Endothelial cell of umbilical vein (primary cell): ENCODE measurements at regions not wholly inside any gene's neighbourhood (a gene's known extent, or its start where the extent isn't known, plus 50 kb on each side); places are given as distances from the start of the nearest gene placed in this dataset.

Experiments
- BruUV-seq: library from RNA; stranded (reverse); fragments of 400-500 nt; replicated peaks from 2 replicates; lab custom pipeline; 2021; lab: Mats Ljungman, UMichigan
- CTCF ChIA-PET: fragments of 300-600, 350-600 bp; sonication (Branson Sonifier 250); formaldehyde crosslinking; loops from one replicate; lab custom pipeline; 2021; ENCODE audit warnings: antibody characterized with exemption, inconsistent platforms; lab: Charles Lee
- POLR2A ChIA-PET: fragments of 300-600, 350-600 bp; sonication (Branson Sonifier 250); formaldehyde crosslinking; loops from one replicate; lab custom pipeline; 2021; ENCODE audit warnings: antibody characterized with exemption, inconsistent platforms; lab: Charles Lee
- DNase-seq: peaks from one replicate; pipeline ENCODE4 v3.0.0-alpha.2; 2011; ENCODE audit warnings: low read depth, low spot score
- FAIRE-seq: peaks from 2 replicates; lab custom pipeline; 2011; peaks lifted over from hg19 to GRCh38; lab: Jason Lieb, UNC
- H2AFZ ChIP-seq: 2 replicates; pipeline ENCODE4 v1.6.0; 2012; ENCODE audit warnings: low read depth, low read length, control low read depth, inconsistent platforms
- H3K27ac ChIP-seq: 2 replicates; pipeline ENCODE4 v1.5.1; 2011; ENCODE audit warnings: low read depth, mild to moderate bottlenecking, control low read depth, low read length, moderate library complexity; ENCODE audit not compliant: insufficient read depth
- H3K27me3 ChIP-seq, 2 experiments: 2 replicates each; pipeline versions ENCODE4 v1.6.0 to v1.6.1; 2011; ENCODE audit warnings: low read length in 2 of 2, mixed read lengths in 1 of 2; ENCODE audit not compliant: control insufficient read depth in 2 of 2, insufficient read depth in 2 of 2
- H3K36me3 ChIP-seq, 2 experiments: 2 replicates in 1 of 2; 3 replicates in 1 of 2; pipeline ENCODE4 v1.5.1; 2011; ENCODE audit warnings: low read length in 2 of 2, mild to moderate bottlenecking in 1 of 2, moderate library complexity in 1 of 2; ENCODE audit not compliant: control insufficient read depth in 2 of 2, insufficient read depth in 2 of 2; ENCODE audit errors: extremely low read depth in 1 of 2
- H3K4me1 ChIP-seq: 3 replicates; pipeline ENCODE4 v1.5.1; 2011; ENCODE audit warnings: mild to moderate bottlenecking, low read length; ENCODE audit not compliant: control insufficient read depth, insufficient read depth; ENCODE audit errors: extremely low read depth
- H3K4me2 ChIP-seq: 2 replicates; pipeline ENCODE4 v1.6.1; 2011; ENCODE audit warnings: low read length, control low read depth, mixed read lengths; ENCODE audit not compliant: insufficient read depth
- H3K4me3 ChIP-seq, 3 experiments: fragments of 200-600 bp in 1 of 3; sonication (generic), shearing (Covaris generic) in 1 of 3; replicated peaks in 1 of 3; 2 replicates each; pipeline ENCODE4 v1.5.1; 2011 to 2016; ENCODE audit warnings: control low read depth in 3 of 3, low read length in 3 of 3, mild to moderate bottlenecking in 2 of 3, inconsistent platforms in 1 of 3, low read depth in 1 of 3, moderate library complexity in 1 of 3; ENCODE audit not compliant: insufficient read depth in 1 of 3
- H3K79me2 ChIP-seq: 2 replicates; pipeline ENCODE4 v1.6.0; 2012; ENCODE audit warnings: low read length, inconsistent platforms; ENCODE audit not compliant: control insufficient read depth, insufficient read depth
- H3K9ac ChIP-seq: replicated peaks from 2 replicates; pipeline ENCODE3; 2011; ENCODE audit warnings: low read length, control low read depth; ENCODE audit not compliant: insufficient read depth; ENCODE audit errors: extremely low read depth
- H3K9me1 ChIP-seq: replicated peaks from 3 replicates; pipeline ENCODE4 v1.6.0; 2011; ENCODE audit warnings: mild to moderate bottlenecking, low read length; ENCODE audit not compliant: control insufficient read depth, insufficient read depth; ENCODE audit errors: extremely low read depth
- H3K9me3 ChIP-seq: replicated peaks from 2 replicates; pipeline ENCODE4 v1.5.1; 2012; ENCODE audit warnings: low read length, inconsistent platforms; ENCODE audit not compliant: control insufficient read depth, insufficient read depth
- H4K20me1 ChIP-seq: replicated peaks from 2 replicates; pipeline ENCODE3; 2011; ENCODE audit warnings: mild to moderate bottlenecking, low read length; ENCODE audit not compliant: control insufficient read depth, insufficient read depth; ENCODE audit errors: extremely low read depth
- EZH2 ChIP-seq: IDR thresholded peaks from 2 replicates; pipeline ENCODE4 v1.6.1; 2012; ENCODE audit warnings: borderline replicate concordance, low read depth, mild to moderate bottlenecking, moderate library complexity, low read length, inconsistent platforms; ENCODE audit not compliant: severe bottlenecking
- FOS ChIP-seq: IDR thresholded peaks from 2 replicates; pipeline ENCODE4 v1.6.1; 2011; ENCODE audit warnings: mild to moderate bottlenecking, low read length, moderate library complexity, borderline replicate concordance; ENCODE audit not compliant: insufficient read depth
- GATA2 ChIP-seq: IDR thresholded peaks from 2 replicates; pipeline ENCODE4 v1.7.0; 2011; ENCODE audit warnings: low read depth, mild to moderate bottlenecking, moderate library complexity, mixed read lengths, low read length; ENCODE audit not compliant: insufficient read length, insufficient read depth
- JUN ChIP-seq: IDR thresholded peaks from 2 replicates; pipeline ENCODE4 v1.6.1; 2011; ENCODE audit warnings: borderline replicate concordance, low read depth; ENCODE audit not compliant: insufficient read length, insufficient read depth
- MYC ChIP-seq: IDR thresholded peaks from one replicate; pipeline ENCODE4 v1.6.1; 2011; ENCODE audit warnings: mild to moderate bottlenecking, low read depth, low read length
- POLR2A ChIP-seq: IDR thresholded peaks from 2 replicates; pipeline ENCODE4 v1.6.1; 2012; ENCODE audit warnings: low read depth, mild to moderate bottlenecking, control low read depth, low read length
- POLR2AphosphoS5 ChIP-seq: IDR thresholded peaks from 2 replicates; pipeline ENCODE4 v1.6.1; 2012; ENCODE audit warnings: low read depth, mild to moderate bottlenecking, control low read depth, low read length, moderate library complexity; ENCODE audit not compliant: insufficient read depth
- dilution Hi-C: fragments of 300-500 bp; cut with MboI; formaldehyde crosslinking; loops from one replicate; pipeline ENCODE4 v1.15.0; 2019; ENCODE audit warnings: low sequenced_read_pairs; ENCODE audit not compliant: extremely low pct_ligation_motif_present
- intact Hi-C: fragments of 100-400 bp; cut with micrococcal nuclease; formaldehyde crosslinking; loops from one replicate; pipeline ENCODE4 v1.10.0; 2022
- TF ChIP-seq, protein P1 (sequence below), 2 donors: IDR thresholded peaks; 1 replicate in 1 of 2; 2 replicates in 1 of 2; pipeline ENCODE4 v1.5.1; 2011; ENCODE audit warnings: low read length in 2 of 2, mild to moderate bottlenecking in 2 of 2, moderate library complexity in 2 of 2, control low read depth in 1 of 2, inconsistent platforms in 1 of 2, low read depth in 1 of 2; ENCODE audit not compliant: insufficient read depth in 1 of 2; ENCODE audit errors: extremely low read depth in 1 of 2
- TF ChIP-seq, protein P2 (sequence below): IDR thresholded peaks from 2 replicates; pipeline ENCODE4 v1.6.1; 2011; ENCODE audit not compliant: insufficient read depth, insufficient read length

DNA sequence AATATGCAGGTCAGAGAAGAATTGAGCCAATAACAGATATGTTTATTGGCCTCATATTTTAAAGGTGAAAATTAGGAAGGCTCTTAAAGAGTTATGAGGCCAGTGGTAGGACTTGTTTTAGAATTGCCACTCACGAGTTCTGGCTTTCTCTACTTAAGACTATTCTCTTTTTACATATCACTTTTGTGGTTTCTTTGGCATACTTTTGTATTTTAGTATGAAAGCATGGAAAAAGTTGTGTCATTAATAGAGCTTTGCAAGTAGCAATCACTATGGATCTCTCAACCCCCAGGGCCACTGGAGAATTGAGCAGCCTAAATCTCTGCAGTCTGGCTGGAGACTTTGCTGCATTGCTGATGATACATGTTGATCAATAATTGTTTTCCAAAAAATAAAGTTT lies 64.6 kb upstream of the SOX21 start:
- ChIA-PET POLR2A (no interaction called here), CTCF (interaction anchor here (0.6 kb wide), 1 partner anchor 1437 kb away, joined by 3 read pairs; no protein-coding TSS in a partner anchor)
- Histone ChIP-seq H3K4me3 (no peak overlapping the region), H4K20me1 (no peaks in the 10 kb centered on the region), H3K27ac (no peak overlapping the region), H3K79me2 (no peaks in the 10 kb centered on the region), H3K4me2 (no peak overlapping the region), H3K9ac (no peak overlapping the region), H3K9me1 (no peaks in the 10 kb centered on the region), H3K4me1 (no peaks in the 10 kb centered on the region), H3K9me3 (no peaks in the 10 kb centered on the region), H3K27me3 (peaks cover 0 to 8% of the 10 kb centered on the region in 2 experiments), H3K36me3 (no peaks in the 10 kb centered on the region), H2AFZ (no peak overlapping the region)
- FAIRE-seq (no peak), DNase-seq (no peak)
- dilution Hi-C loops = no loop called here
- TF ChIP-seq POLR2A (no peak), GATA2 (no peak), FOS (no peak), POLR2AphosphoS5 (no peak), MYC (no peak), EZH2 (no peak), JUN (no peak)
- TF ChIP-seq, protein P1, sequence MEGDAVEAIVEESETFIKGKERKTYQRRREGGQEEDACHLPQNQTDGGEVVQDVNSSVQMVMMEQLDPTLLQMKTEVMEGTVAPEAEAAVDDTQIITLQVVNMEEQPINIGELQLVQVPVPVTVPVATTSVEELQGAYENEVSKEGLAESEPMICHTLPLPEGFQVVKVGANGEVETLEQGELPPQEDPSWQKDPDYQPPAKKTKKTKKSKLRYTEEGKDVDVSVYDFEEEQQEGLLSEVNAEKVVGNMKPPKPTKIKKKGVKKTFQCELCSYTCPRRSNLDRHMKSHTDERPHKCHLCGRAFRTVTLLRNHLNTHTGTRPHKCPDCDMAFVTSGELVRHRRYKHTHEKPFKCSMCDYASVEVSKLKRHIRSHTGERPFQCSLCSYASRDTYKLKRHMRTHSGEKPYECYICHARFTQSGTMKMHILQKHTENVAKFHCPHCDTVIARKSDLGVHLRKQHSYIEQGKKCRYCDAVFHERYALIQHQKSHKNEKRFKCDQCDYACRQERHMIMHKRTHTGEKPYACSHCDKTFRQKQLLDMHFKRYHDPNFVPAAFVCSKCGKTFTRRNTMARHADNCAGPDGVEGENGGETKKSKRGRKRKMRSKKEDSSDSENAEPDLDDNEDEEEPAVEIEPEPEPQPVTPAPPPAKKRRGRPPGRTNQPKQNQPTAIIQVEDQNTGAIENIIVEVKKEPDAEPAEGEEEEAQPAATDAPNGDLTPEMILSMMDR (IDR thresholded peaks at IDR 0.05; ENCODE audit: extremely low read depth in 1 of 2, insufficient read depth in 1 of 2, low read depth in 1 of 2, low read length in 2 of 2) = no peak
- TF ChIP-seq, protein P2, sequence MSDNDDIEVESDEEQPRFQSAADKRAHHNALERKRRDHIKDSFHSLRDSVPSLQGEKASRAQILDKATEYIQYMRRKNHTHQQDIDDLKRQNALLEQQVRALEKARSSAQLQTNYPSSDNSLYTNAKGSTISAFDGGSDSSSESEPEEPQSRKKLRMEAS = no peak
- intact Hi-C loops = no loop called here
- no TSS peak for BruUV-seq
